Muscle layer of colon (tissue), 2 donors: ENCODE measurements at regions not wholly inside any gene's neighbourhood (a gene's known extent, or its start where the extent isn't known, plus 50 kb on each side); places are given as distances from the start of the nearest gene placed in this dataset.

ENCODE experiments used
- H3K27ac ChIP-seq: one replicate; pipeline ENCODE4 v1.7.0; 2013; ENCODE audit warnings: low read depth, mild to moderate bottlenecking, low read length, moderate library complexity
- H3K27me3 ChIP-seq, 2 donors: one replicate each; pipeline ENCODE4 v1.7.0; 2013; ENCODE audit warnings: low read length in 2 of 2, mild to moderate bottlenecking in 2 of 2; ENCODE audit not compliant: insufficient read depth in 2 of 2, control insufficient read depth in 1 of 2
- H3K36me3 ChIP-seq: one replicate; pipeline ENCODE4 v1.7.0; 2013; ENCODE audit warnings: mild to moderate bottlenecking, low read length; ENCODE audit not compliant: insufficient read depth
- H3K4me1 ChIP-seq: one replicate; pipeline ENCODE4 v1.7.0; 2013; ENCODE audit warnings: mild to moderate bottlenecking, low read length; ENCODE audit not compliant: insufficient read depth
- H3K4me3 ChIP-seq, 2 donors: one replicate each; pipeline ENCODE4 v1.7.0; 2013; ENCODE audit warnings: low read length in 2 of 2, low read depth in 1 of 2, mild to moderate bottlenecking in 1 of 2, moderate library complexity in 1 of 2
- H3K9ac ChIP-seq: one replicate; pipeline ENCODE4 v1.7.0; 2013; ENCODE audit warnings: low read length
- H3K9me3 ChIP-seq: one replicate; pipeline ENCODE4 v1.7.0; 2013; ENCODE audit warnings: mild to moderate bottlenecking, low read length
- donor health status: abdominal sarcoma.
- donor health status: Adenocarcinoma of cecum.

- Histone ChIP-seq H3K4me1 (peaks cover 22% of the 10 kb centered on the region), H3K9me3 (no peaks in the 10 kb centered on the region), H3K27me3 (no peaks in the 10 kb centered on the region), H3K36me3 (no peaks in the 10 kb centered on the region), H3K9ac (no peak overlapping the region), H3K4me3 (no peak overlapping the region), H3K27ac (no peak overlapping the region)
These were observed 151.5 kb downstream of the CCDC34 start for GRCh38 chr11:27211370-27212127.

GRCh38 chr11:27210531-27210930 is 152.5 kb downstream of the CCDC34 start:
- Histone ChIP-seq H3K9me3 (no peaks in the 10 kb centered on the region), H3K27ac (no peak overlapping the region)

GRCh38 chr11:27209562-27210005 is 153.4 kb downstream of the CCDC34 start:
- Histone ChIP-seq H3K4me3 (no peak overlapping the region), H3K9me3 (no peaks in the 10 kb centered on the region), H3K27me3 (no peaks in the 10 kb centered on the region), H3K27ac (no peak overlapping the region), H3K9ac (no peak overlapping the region), H3K4me1 (peaks cover 26% of the 10 kb centered on the region), H3K36me3 (no peaks in the 10 kb centered on the region)

More at GRCh38 chr11:27210531-27210930, 152.5 kb downstream of the CCDC34 start:
- Histone ChIP-seq H3K27me3 (no peaks in the 10 kb centered on the region), H3K4me3 (no peak overlapping the region), H3K9ac (no peak overlapping the region), H3K36me3 (no peaks in the 10 kb centered on the region), H3K4me1 (peaks cover 22% of the 10 kb centered on the region)

- Histone ChIP-seq H3K36me3 (no peaks in the 10 kb centered on the region), H3K27ac (no peak overlapping the region), H3K9ac (no peak overlapping the region), H3K27me3 (no peaks in the 10 kb centered on the region), H3K4me3 (no peak overlapping the region), H3K9me3 (no peaks in the 10 kb centered on the region), H3K4me1 (peaks cover 31% of the 10 kb centered on the region)
These were observed 154.2 kb downstream of the CCDC34 start for GRCh38 chr11:27208846-27209245.

- Histone ChIP-seq H3K4me3 (no peak overlapping the region), H3K27me3 (no peaks in the 10 kb centered on the region), H3K36me3 (no peaks in the 10 kb centered on the region), H3K4me1 (peaks cover 41% of the 10 kb centered on the region), H3K9ac (no peak overlapping the region), H3K9me3 (no peaks in the 10 kb centered on the region), H3K27ac (no peak overlapping the region)
These were observed 155.9 kb downstream of the CCDC34 start for GRCh38 chr11:27207025-27207650.

GRCh38 chr11:27205779-27206570 is 157.0 kb downstream of the CCDC34 start:
- Histone ChIP-seq H3K27me3 (no peaks in the 10 kb centered on the region), H3K9me3 (no peaks in the 10 kb centered on the region), H3K4me3 (no peak overlapping the region), H3K36me3 (no peaks in the 10 kb centered on the region), H3K4me1 (peaks cover 53% of the 10 kb centered on the region), H3K27ac (no peak overlapping the region), H3K9ac (no peak overlapping the region)

GRCh38 chr11:27205250-27205649 is 157.8 kb downstream of the CCDC34 start:
- Histone ChIP-seq H3K27me3 (no peaks in the 10 kb centered on the region), H3K9ac (no peak overlapping the region), H3K36me3 (no peaks in the 10 kb centered on the region), H3K4me3 (no peak overlapping the region), H3K27ac (peak overlapping the region; percentile 25), H3K9me3 (no peaks in the 10 kb centered on the region), H3K4me1 (peaks cover 60% of the 10 kb centered on the region)

- no peak overlapping the region for H3K27ac ChIP-seq
- H3K4me3 ChIP-seq: no peak overlapping the region
- no peak overlapping the region for H3K9ac ChIP-seq
- no peaks in the 10 kb centered on the region for H3K36me3 ChIP-seq
- H3K9me3 ChIP-seq: no peaks in the 10 kb centered on the region
- no peaks in the 10 kb centered on the region for H3K27me3 ChIP-seq
- H3K4me1 ChIP-seq: peaks cover 63% of the 10 kb centered on the region
These were observed 158.5 kb downstream of the CCDC34 start for GRCh38 chr11:27204529-27204928.

- Histone ChIP-seq H3K27ac (no peak overlapping the region), H3K4me1 (peaks cover 63% of the 10 kb centered on the region), H3K9me3 (no peaks in the 10 kb centered on the region), H3K27me3 (no peaks in the 10 kb centered on the region), H3K36me3 (no peaks in the 10 kb centered on the region), H3K4me3 (no peak overlapping the region), H3K9ac (no peak overlapping the region)
These were observed 159.9 kb downstream of the CCDC34 start for GRCh38 chr11:27203077-27203647.

GRCh38 chr11:27201454-27202302 is 161.1 kb downstream of the BBOX1 start:
- Histone ChIP-seq H3K9me3 (no peaks in the 10 kb centered on the region), H3K9ac (no peak overlapping the region), H3K4me1 (peaks cover 70% of the 10 kb centered on the region), H3K36me3 (no peaks in the 10 kb centered on the region), H3K27ac (peak overlapping the region; percentile 57), H3K27me3 (no peaks in the 10 kb centered on the region), H3K4me3 (no peak overlapping the region)
